Effector memory CD4-positive, alpha-beta T cell (primary cell): ENCODE measurements at regions not wholly inside any gene's neighbourhood (a gene's known extent, or its start where the extent isn't known, plus 50 kb on each side); places are given as distances from the start of the nearest gene placed in this dataset.

Experiments used
- DNase-seq, 3 donors: peaks; one replicate each; pipeline ENCODE4 v3.0.0-alpha.2; 2020
- H3K27ac ChIP-seq: 2 replicates; pipeline ENCODE4 v1.7.0; 2013; ENCODE audit warnings: mild to moderate bottlenecking, low read length, moderate library complexity; ENCODE audit not compliant: insufficient read depth, poor library complexity, severe bottlenecking
- H3K27me3 ChIP-seq: replicated peaks from 2 replicates; pipeline ENCODE4 v1.7.0; 2013; ENCODE audit warnings: mild to moderate bottlenecking, low read length; ENCODE audit not compliant: insufficient read depth, control insufficient read depth, poor library complexity, severe bottlenecking
- H3K36me3 ChIP-seq: 2 replicates; pipeline ENCODE4 v1.7.0; 2013; ENCODE audit warnings: mild to moderate bottlenecking, low read length, moderate library complexity; ENCODE audit not compliant: control insufficient read depth, insufficient read depth
- H3K4me1 ChIP-seq: 2 replicates; pipeline ENCODE4 v1.7.0; 2013; ENCODE audit warnings: low read length, mild to moderate bottlenecking; ENCODE audit not compliant: control insufficient read depth, insufficient read depth, poor library complexity, severe bottlenecking
- H3K4me3 ChIP-seq: 2 replicates; pipeline ENCODE4 v1.7.0; 2013; ENCODE audit warnings: low read length, low read depth, mild to moderate bottlenecking; ENCODE audit not compliant: insufficient read depth, poor library complexity, severe bottlenecking
- H3K9me3 ChIP-seq: 2 replicates; pipeline ENCODE4 v1.7.0; 2013; ENCODE audit warnings: mild to moderate bottlenecking, low read length, moderate library complexity; ENCODE audit not compliant: control insufficient read depth

GRCh38 chr2:83464444-83464843 is 994.6 kb downstream of the SUCLG1 start:
- Histone ChIP-seq H3K36me3 (no peaks in the 10 kb centered on the region), H3K4me1 (no peaks in the 10 kb centered on the region), H3K9me3 (no peaks in the 10 kb centered on the region), H3K4me3 (no peak overlapping the region), H3K27me3 (no peaks in the 10 kb centered on the region), H3K27ac (no peak overlapping the region)
- DNase-seq, result no peak

GRCh38 chr2:83462881-83463280 is 996.2 kb downstream of the SUCLG1 start:
- no peak for DNase-seq
- no peaks in the 10 kb centered on the region for H3K9me3 ChIP-seq
- H3K27me3 ChIP-seq, result no peaks in the 10 kb centered on the region
- no peak overlapping the region for H3K4me3 ChIP-seq
- no peaks in the 10 kb centered on the region for H3K36me3 ChIP-seq
- H3K27ac ChIP-seq, result no peak overlapping the region
- H3K4me1 ChIP-seq, result no peaks in the 10 kb centered on the region

GRCh38 chr2:83461135-83461534 is 997.9 kb downstream of the SUCLG1 start:
- no peak for DNase-seq
- H3K27ac ChIP-seq, result no peak overlapping the region
- no peaks in the 10 kb centered on the region for H3K9me3 ChIP-seq
- H3K4me1 ChIP-seq, result no peaks in the 10 kb centered on the region
- H3K36me3 ChIP-seq, result no peaks in the 10 kb centered on the region
- H3K4me3 ChIP-seq, result no peak overlapping the region
- H3K27me3 ChIP-seq, result no peaks in the 10 kb centered on the region

GRCh38 chr2:83459456-83459855 is 999.6 kb downstream of the SUCLG1 start:
- Histone ChIP-seq H3K4me1 (no peaks in the 10 kb centered on the region), H3K4me3 (no peak overlapping the region), H3K27ac (no peak overlapping the region), H3K36me3 (no peaks in the 10 kb centered on the region), H3K27me3 (no peaks in the 10 kb centered on the region), H3K9me3 (no peaks in the 10 kb centered on the region)
- DNase-seq, result no peak

- no peaks in the 10 kb centered on the region for H3K36me3 ChIP-seq
- no peak overlapping the region for H3K27ac ChIP-seq
- H3K9me3 ChIP-seq, result no peaks in the 10 kb centered on the region
- H3K27me3 ChIP-seq, result no peaks in the 10 kb centered on the region
- no peaks in the 10 kb centered on the region for H3K4me1 ChIP-seq
- no peak for DNase-seq
- H3K4me3 ChIP-seq, result no peak overlapping the region
These were observed 1023.1 kb downstream of the SUCLG1 start for GRCh38 chr2:83435989-83436388.

- H3K4me1 ChIP-seq, result no peaks in the 10 kb centered on the region
- no peak for DNase-seq
- no peaks in the 10 kb centered on the region for H3K9me3 ChIP-seq
- H3K27me3 ChIP-seq, result no peaks in the 10 kb centered on the region
- H3K4me3 ChIP-seq, result no peak overlapping the region
- H3K36me3 ChIP-seq, result no peaks in the 10 kb centered on the region
- no peak overlapping the region for H3K27ac ChIP-seq
These were observed 1038.1 kb downstream of the SUCLG1 start for GRCh38 chr2:83420993-83421392.

- Histone ChIP-seq H3K36me3 (no peaks in the 10 kb centered on the region), H3K9me3 (no peaks in the 10 kb centered on the region), H3K4me3 (no peak overlapping the region), H3K4me1 (no peaks in the 10 kb centered on the region), H3K27me3 (no peaks in the 10 kb centered on the region), H3K27ac (no peak overlapping the region)
- no peak for DNase-seq
These were observed 1064.8 kb downstream of the SUCLG1 start for GRCh38 chr2:83394134-83394904.

- Histone ChIP-seq H3K4me1 (no peaks in the 10 kb centered on the region), H3K4me3 (no peak overlapping the region), H3K27me3 (no peaks in the 10 kb centered on the region), H3K36me3 (no peaks in the 10 kb centered on the region), H3K27ac (no peak overlapping the region), H3K9me3 (no peaks in the 10 kb centered on the region)
- no peak for DNase-seq
These were observed 1070.3 kb downstream of the SUCLG1 start for GRCh38 chr2:83388804-83389203.

GRCh38 chr2:83386549-83386948 is 1072.5 kb downstream of the SUCLG1 start:
- no peak for DNase-seq

GRCh38 chr2:83378921-83379320 is 1080.2 kb downstream of the SUCLG1 start:
- H3K27me3 ChIP-seq, result no peaks in the 10 kb centered on the region
- no peaks in the 10 kb centered on the region for H3K9me3 ChIP-seq
- H3K27ac ChIP-seq, result no peak overlapping the region
- H3K36me3 ChIP-seq, result no peaks in the 10 kb centered on the region
- H3K4me1 ChIP-seq, result no peaks in the 10 kb centered on the region
- H3K4me3 ChIP-seq, result no peak overlapping the region
- DNase-seq, result no peak

More at GRCh38 chr2:83386549-83386948, 1072.5 kb downstream of the SUCLG1 start:
- no peaks in the 10 kb centered on the region for H3K4me1 ChIP-seq
- no peaks in the 10 kb centered on the region for H3K27me3 ChIP-seq
- H3K27ac ChIP-seq, result no peak overlapping the region
- H3K4me3 ChIP-seq, result no peak overlapping the region
- H3K9me3 ChIP-seq, result no peaks in the 10 kb centered on the region
- H3K36me3 ChIP-seq, result no peaks in the 10 kb centered on the region
